Kidney (tissue), 13 donors: ENCODE measurements at regions not wholly inside any gene's neighbourhood (a gene's known extent, or its start where the extent isn't known, plus 50 kb on each side); places are given as distances from the start of the nearest gene placed in this dataset.

Experiments used
- DNase-seq, 5 donors: peaks; one replicate each; pipeline ENCODE4 v3.0.0-alpha.2; 2013 to 2020
- FAIRE-seq: peaks from 2 replicates; lab custom pipeline; 2012; peaks lifted over from hg19 to GRCh38; lab: Jason Lieb, UNC
- H3K27ac ChIP-seq, 2 donors: one replicate each; pipeline ENCODE4 v1.7.0; 2013; ENCODE audit warnings: low read depth in 2 of 2, low read length in 2 of 2, inconsistent platforms in 1 of 2
- H3K27me3 ChIP-seq: one replicate; pipeline ENCODE4 v1.7.1; 2013; ENCODE audit warnings: low read length, inconsistent platforms; ENCODE audit not compliant: control insufficient read depth, insufficient read depth
- H3K36me3 ChIP-seq, 3 donors: one replicate each; pipeline versions ENCODE4 v1.7.0 to v1.7.1; 2013; ENCODE audit warnings: low read length in 3 of 3, control low read depth in 1 of 3, inconsistent platforms in 1 of 3; ENCODE audit not compliant: insufficient read depth in 3 of 3, control insufficient read depth in 2 of 3
- H3K4me1 ChIP-seq, 3 donors: one replicate each; pipeline versions ENCODE4 v1.7.0 to v1.7.1; 2013; ENCODE audit warnings: low read length in 3 of 3, inconsistent platforms in 1 of 3, low read depth in 1 of 3; ENCODE audit not compliant: control insufficient read depth in 2 of 3, insufficient read depth in 2 of 3
- H3K4me3 ChIP-seq, 3 donors: one replicate each; pipeline versions ENCODE4 v1.7.0 to v1.8.1; 2013; ENCODE audit warnings: low read length in 3 of 3, control low read depth in 1 of 3, inconsistent platforms in 1 of 3
- H3K9ac ChIP-seq, 3 donors: one replicate each; pipeline versions ENCODE4 v1.7.0 to v1.7.1; 2013; ENCODE audit warnings: low read length in 3 of 3, control low read depth in 1 of 3, inconsistent platforms in 1 of 3
- H3K9me3 ChIP-seq, 3 donors: one replicate each; pipeline versions ENCODE4 v1.7.0 to v1.7.1; 2013; ENCODE audit warnings: low read length in 3 of 3, control low read depth in 1 of 3, inconsistent platforms in 1 of 3; ENCODE audit not compliant: control insufficient read depth in 2 of 3, insufficient read depth in 1 of 3
- intact Hi-C: fragments of 100-400 bp; cut with DNase I; formaldehyde crosslinking; loops from one replicate; pipeline ENCODE4 v1.11.1; 2022
- TF ChIP-seq, protein P1 (sequence below): IDR thresholded peaks from 3 replicates; pipeline ENCODE4 v1.5.1; 2012; ENCODE audit warnings: mild to moderate bottlenecking, moderate library complexity, borderline replicate concordance; ENCODE audit not compliant: insufficient read depth; ENCODE audit errors: extremely low read depth
- donor health status: control.
- donor health status: control.
- donor health status: control.
- donor health status: control.
- donor health status: control.
- donor health status: DM: yes; HTN: yes; CAD: no.
- donor health status: Normal renal cell carcinoma (clear cell type).

DNA sequence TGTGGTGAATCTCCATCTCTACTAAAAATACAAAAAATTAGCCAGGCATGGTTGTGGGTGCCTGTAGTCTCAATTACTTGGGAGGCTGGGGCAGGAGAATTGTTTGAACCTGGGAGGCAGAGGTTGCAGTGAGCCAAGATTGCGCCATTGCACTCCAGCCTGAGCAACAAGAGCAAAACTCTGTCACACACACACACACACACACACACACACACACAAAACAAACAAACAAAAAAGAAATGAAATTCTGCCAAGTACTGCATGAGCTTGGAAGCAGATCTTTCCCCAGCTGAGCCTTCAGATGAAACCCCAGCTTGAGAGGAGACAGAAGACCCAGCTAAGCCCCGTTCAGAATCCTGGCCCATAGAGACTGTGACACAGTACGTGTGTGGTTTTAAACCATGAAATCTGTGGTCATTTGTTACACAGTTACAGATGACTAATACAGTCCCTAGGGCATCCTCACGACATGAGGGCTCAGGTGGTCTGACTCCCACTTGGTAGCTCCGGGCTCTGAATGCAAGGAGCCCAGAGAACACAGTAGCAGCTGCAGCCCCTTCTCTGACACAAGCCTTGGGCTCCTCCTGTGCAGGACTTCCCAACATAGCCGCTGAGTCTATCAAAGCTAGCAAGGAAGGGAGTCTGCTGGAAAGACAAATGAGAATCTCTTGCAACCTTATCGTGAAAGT is 132.8 kb downstream of the SEC14L1 start:
- FAIRE-seq (no peak), DNase-seq (no peak)
- Histone ChIP-seq H3K36me3 (no peaks in the 10 kb centered on the region), H3K4me1 (no peaks in the 10 kb centered on the region), H3K27me3 (no peaks in the 10 kb centered on the region), H3K9me3 (no peaks in the 10 kb centered on the region), H3K4me3 (no peak overlapping the region), H3K27ac (no peak overlapping the region), H3K9ac (no peak overlapping the region)
- intact Hi-C loops: no loop called here
- TF ChIP-seq, protein P1, sequence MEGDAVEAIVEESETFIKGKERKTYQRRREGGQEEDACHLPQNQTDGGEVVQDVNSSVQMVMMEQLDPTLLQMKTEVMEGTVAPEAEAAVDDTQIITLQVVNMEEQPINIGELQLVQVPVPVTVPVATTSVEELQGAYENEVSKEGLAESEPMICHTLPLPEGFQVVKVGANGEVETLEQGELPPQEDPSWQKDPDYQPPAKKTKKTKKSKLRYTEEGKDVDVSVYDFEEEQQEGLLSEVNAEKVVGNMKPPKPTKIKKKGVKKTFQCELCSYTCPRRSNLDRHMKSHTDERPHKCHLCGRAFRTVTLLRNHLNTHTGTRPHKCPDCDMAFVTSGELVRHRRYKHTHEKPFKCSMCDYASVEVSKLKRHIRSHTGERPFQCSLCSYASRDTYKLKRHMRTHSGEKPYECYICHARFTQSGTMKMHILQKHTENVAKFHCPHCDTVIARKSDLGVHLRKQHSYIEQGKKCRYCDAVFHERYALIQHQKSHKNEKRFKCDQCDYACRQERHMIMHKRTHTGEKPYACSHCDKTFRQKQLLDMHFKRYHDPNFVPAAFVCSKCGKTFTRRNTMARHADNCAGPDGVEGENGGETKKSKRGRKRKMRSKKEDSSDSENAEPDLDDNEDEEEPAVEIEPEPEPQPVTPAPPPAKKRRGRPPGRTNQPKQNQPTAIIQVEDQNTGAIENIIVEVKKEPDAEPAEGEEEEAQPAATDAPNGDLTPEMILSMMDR: no peak

DNA sequence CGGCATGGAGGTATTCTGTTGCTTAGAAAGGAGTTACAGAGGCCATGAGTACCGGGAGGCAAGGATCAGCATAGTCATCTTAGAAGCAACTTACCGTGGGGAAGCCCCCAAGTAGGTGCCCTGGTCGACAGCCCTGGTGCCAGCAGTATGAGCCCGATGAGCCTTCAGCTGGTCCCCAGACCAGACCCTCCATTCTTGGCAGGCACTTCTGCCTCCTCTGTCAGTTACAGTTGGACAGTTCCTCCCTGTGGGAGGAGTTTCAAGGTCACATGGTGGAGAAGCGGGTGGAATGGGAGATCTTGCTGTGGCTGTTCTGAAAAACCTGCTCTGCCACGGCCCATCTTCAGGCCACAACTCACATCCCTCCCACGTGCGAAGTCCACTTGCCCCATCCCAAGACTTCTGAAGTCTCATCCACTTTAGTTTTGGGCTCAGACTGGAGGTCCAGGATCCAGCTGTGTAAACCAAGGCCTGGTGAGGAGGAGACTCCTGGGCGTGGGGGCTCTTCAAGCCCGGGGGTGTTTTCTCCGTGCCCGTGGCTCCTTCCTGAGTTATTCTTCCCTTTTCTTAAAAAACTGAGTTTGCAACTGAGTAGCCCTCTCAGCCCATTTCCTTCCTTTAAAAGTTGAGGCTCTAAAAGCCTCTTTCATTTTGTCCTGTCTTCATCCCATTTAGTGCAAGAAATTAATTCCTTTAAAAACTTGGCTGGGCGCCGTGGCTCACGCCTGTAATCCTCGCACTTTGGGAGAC is 133.5 kb downstream of the SEC14L1 start:
- Histone ChIP-seq H3K9me3 (no peaks in the 10 kb centered on the region), H3K4me3 (no peak overlapping the region), H3K36me3 (no peaks in the 10 kb centered on the region), H3K9ac (no peak overlapping the region), H3K27ac (no peak overlapping the region), H3K4me1 (no peaks in the 10 kb centered on the region), H3K27me3 (no peaks in the 10 kb centered on the region)
- DNase-seq: no peak
- TF ChIP-seq, protein P1: no peak
- FAIRE-seq: no peak
- intact Hi-C loops: no loop called here

DNA sequence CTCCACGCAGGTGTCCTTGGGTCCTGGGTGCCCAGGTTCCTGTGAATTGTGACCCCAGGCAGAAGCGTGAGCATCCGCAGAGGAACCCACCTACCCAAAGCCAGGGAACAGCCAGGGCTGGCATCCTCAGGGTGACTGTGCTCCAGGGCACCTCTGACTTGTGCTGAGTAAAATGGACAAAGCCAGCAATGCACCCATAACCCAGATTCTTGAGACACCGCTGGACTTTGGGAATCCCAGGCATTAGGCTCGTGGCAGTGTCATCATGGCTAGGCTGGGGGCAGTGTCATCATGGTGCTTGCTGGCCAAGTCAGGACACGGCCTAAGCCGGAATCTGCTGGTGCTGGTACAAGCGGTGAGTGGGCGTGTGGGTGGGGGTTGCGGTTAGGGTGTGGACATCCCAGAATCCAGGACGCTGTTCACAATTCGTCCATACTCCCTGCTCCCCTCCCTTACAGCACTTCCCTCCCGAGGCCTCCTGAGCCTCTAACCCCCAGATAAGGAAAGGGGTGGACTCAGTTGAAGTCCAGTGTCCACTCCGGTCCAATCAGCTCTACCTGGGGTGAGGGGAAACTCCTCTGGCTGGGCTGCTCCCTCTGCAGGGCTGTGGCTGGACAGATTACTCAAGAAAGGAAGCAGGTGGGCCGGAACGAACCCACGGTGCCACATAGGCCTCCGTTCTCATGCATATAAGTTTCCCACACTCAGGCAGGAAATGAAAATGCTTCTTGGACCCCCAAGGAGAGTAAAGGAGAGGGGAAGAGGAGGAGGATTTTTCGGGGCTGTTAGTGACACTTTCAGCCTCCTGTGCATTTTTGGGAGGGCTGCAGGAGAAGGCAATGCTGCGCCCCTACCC is 138.9 kb downstream of the SEC14L1 start:
- peak overlapping the region in 1 of 3 donors; percentile 34 for H3K9ac ChIP-seq
- TF ChIP-seq, protein P1: no peak
- no peak overlapping the region for H3K4me3 ChIP-seq
- FAIRE-seq: no peak
- H3K9me3 ChIP-seq: no peaks in the 10 kb centered on the region
- no peaks in the 10 kb centered on the region for H3K36me3 ChIP-seq
- intact Hi-C loops: no loop called here
- H3K27ac ChIP-seq: no peak overlapping the region
- peak in 3 of 5 donors; percentile 22 to 67 (median 52) for DNase-seq
- H3K4me1 ChIP-seq: peaks cover 0 to 19% (median 0%) of the 10 kb centered on the region in 3 donors
- H3K27me3 ChIP-seq: no peaks in the 10 kb centered on the region
